GM12874 (cell line): ENCODE measurements at regions not wholly inside any gene's neighbourhood (a gene's known extent, or its start where the extent isn't known, plus 50 kb on each side); places are given as distances from the start of the nearest gene placed in this dataset.

ENCODE experiments used
- TF ChIP-seq, protein P1 (sequence below): IDR thresholded peaks from 2 replicates; pipeline ENCODE4 v1.5.1; 2011; ENCODE audit warnings: low read depth, mild to moderate bottlenecking, control low read depth, low read length, moderate library complexity; ENCODE audit not compliant: insufficient read depth

DNA sequence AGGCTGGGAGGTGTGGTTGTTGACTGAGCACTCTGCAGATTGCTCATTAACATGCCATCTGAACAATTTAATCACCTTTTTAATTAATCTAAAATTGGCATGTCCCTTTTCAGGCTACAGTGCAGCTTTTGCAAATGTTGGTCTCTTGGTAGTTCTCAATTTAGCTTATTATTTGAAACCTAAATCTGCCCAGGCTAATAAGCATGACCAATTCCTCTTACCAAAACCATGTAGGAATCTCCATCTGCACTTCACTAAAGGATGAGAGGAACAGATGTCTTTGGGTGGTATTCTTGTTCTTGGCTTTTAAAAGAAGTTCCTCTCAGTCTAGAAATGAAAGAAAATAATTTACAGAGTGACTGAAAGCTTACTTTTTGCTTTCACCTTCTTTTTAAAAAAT, 190.1 kb upstream of the RMST start:
- TF ChIP-seq, protein P1, sequence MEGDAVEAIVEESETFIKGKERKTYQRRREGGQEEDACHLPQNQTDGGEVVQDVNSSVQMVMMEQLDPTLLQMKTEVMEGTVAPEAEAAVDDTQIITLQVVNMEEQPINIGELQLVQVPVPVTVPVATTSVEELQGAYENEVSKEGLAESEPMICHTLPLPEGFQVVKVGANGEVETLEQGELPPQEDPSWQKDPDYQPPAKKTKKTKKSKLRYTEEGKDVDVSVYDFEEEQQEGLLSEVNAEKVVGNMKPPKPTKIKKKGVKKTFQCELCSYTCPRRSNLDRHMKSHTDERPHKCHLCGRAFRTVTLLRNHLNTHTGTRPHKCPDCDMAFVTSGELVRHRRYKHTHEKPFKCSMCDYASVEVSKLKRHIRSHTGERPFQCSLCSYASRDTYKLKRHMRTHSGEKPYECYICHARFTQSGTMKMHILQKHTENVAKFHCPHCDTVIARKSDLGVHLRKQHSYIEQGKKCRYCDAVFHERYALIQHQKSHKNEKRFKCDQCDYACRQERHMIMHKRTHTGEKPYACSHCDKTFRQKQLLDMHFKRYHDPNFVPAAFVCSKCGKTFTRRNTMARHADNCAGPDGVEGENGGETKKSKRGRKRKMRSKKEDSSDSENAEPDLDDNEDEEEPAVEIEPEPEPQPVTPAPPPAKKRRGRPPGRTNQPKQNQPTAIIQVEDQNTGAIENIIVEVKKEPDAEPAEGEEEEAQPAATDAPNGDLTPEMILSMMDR: no peak

DNA sequence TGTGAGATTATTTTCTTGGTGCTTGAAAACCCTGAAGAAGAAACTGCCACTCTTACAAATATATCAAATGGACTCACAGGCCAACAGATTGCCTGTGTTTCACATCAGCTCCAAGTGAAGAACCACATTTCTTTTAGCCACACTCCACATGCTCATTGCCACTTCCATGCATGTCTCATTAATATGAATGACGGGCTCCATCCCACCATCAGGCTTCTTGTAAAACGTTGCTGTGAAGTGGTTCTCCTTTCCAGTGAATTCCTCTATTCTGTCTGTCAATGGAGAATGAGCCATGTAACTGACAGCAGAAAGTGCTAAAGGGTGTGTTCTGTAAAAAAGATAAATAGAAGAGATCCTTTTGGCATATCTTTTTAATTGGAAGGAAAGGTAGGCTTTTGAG, 188.2 kb upstream of the RMST start:
- TF ChIP-seq, protein P1: no peak

DNA sequence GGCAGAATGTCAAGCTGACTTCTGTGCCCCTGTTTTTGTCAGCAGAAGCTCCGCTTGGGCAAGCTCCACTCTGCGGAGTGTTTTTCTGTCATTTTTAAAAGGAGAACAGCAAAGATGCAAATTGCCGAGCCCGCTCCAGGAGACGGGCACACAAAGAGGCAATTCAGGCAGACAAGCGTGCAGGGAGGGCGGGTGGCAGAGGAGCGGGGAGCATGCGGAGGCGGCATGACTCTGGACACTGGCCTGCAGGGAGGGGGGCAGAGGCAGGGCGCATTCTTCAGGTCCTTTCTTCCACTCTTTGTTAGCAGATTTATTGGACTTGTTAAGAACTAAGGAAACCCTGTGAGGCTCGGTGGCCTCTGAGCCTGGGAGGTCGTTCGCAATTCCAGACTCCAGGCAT, 187.3 kb upstream of the RMST start:
- TF ChIP-seq, protein P1: no peak

DNA sequence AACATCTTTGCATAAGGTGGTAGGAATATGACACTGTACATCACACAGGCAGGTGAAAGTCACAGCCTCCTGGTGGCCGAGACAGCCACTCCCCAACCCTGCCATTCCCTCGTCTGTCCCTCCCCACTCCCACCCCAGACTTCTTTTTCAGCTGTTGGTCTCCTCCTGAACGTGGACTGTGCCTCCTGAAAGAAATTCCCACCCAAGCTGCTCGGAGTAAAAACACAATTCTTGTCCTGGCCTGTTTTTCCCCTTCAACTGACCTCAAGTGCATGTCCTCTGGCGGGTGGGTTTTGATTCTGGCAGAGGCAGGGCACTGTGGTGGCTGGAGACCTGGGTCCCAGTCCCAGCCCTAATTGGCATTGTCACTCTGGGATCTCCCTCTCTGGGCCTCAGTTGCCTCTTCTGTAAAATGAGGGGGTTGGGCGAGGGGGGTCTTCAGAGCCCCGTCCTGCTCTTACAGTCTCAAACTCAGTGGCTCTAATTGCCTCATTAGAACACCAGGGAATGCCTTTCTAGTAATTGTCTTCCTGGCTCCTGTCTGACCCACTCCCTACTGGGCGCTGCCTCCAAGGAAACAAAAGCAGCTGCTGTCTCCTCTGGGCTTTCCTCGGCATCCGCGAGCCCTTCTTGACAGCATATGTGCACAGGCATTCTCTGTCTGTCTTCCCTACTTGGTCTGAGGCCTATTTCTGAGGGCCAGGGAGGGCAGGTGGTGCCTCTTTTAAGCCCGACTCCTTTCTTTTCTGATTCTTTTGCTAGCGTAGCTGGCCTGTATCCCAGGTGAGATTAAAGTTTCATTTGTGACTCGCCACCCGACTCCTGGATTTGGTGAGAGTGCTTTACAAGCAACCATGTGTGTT, 186.6 kb upstream of the RMST start:
- TF ChIP-seq, protein P1: no peak

DNA sequence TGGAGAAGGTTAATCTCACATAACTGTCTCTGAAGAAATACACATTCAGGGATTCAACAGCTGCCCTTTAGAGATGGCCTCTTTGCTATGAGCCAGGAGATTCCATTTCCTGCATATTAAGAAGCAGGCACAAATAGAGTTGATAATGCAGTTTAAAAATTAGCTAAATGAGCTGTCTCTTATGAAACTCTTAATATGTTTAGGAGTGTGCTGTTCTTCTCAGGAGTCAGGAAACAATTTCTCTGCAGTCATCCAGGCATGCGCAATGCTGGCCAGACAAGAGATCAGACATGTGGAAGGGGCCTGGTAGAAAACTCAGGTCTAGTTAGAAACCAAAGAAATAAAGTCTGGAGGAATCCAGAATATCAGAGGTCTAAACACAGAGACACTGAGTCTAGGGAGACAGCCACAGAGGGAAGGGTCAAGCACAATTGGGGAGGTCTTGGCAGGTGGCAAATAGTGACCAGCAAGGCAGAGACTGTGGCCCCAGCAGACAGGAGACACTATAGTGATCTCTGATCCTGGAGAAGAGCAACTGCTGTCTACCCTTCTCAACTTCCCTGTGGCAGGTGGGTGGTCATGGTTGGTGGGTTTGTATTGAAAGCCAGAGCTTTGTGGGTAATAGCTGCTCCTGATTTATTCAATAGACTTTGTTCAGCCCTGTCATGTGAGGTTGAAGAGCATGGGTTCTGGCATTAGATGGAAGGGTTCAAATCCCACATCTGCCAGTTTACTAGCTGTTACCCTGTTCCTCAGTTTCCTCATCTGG, 185.8 kb upstream of the RMST start:
- TF ChIP-seq, protein P1: no peak

DNA sequence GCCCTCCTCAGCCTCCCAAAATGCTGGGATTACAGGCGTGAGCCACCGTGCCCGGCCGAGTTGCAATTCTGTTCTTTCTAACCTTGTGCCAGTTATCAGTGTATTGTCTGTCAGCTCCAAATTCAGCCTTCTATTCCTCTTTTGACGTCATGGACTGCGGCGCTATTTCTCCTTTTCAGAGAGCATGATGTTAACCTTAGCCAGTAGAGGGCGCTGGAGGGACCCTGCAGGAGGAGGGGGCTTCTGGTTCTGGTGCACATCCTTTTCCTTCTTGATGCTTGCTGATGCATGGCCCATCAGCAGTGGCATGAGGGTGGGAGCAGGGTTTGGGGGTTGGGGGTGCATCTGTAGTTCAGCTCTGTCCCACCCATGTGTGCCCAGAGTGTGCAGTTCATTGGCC, 179.3 kb upstream of the RMST start:
- TF ChIP-seq, protein P1: 0 out of 2 replicates have a peak, but pooled peaks have one; percentile 44

DNA sequence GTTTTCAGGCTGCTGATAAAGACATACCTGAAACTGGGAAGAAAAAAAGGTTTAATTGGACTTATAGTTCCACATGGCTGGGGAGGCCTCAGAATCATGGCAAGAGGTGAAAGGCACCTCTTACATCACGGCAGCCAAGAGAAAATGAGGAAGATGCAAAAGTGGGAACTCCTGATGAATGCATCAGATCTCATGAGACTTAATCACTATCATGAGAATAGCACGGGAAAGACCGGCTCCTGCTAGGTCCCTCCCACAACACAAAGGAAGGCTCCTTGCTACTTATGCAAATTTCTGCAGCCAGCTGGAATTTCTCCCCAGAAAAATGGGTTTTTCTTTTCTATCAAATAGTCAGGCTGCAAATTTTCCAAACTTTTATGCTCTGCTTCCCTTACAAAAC, 174.1 kb upstream of the RMST start:
- TF ChIP-seq, protein P1: no peak
